Lung (tissue), 11 donors: ENCODE measurements at regions not wholly inside any gene's neighbourhood (a gene's known extent, or its start where the extent isn't known, plus 50 kb on each side); places are given as distances from the start of the nearest gene placed in this dataset.

ENCODE experiments used
- ATAC-seq: fragments of 200-7000 bp; cut with Tn5 transposase; one replicate; pipeline ENCODE4 v1.9.1; 2020; ENCODE audit warnings: moderate number of reproducible peaks; ENCODE audit not compliant: insufficient read depth, low FRiP score
- DNase-seq, 3 donors: peaks; one replicate each; pipeline ENCODE4 v3.0.0-alpha.2; 2013 to 2017
- H3K27ac ChIP-seq, 2 donors: one replicate each; pipeline ENCODE4 v1.5.1; 2013; ENCODE audit warnings: mild to moderate bottlenecking in 2 of 2, moderate library complexity in 2 of 2, control low read depth in 1 of 2, inconsistent platforms in 1 of 2, low read depth in 1 of 2, low read length in 1 of 2
- H3K27me3 ChIP-seq, 3 donors: one replicate each; pipeline ENCODE4 v1.5.1; 2013; ENCODE audit warnings: low read length in 2 of 3; ENCODE audit not compliant: control insufficient read depth in 3 of 3, insufficient read depth in 3 of 3
- H3K36me3 ChIP-seq, 4 donors: one replicate each; pipeline ENCODE4 v1.5.1; 2013; ENCODE audit warnings: low read length in 4 of 4, mild to moderate bottlenecking in 1 of 4, moderate library complexity in 1 of 4; ENCODE audit not compliant: control insufficient read depth in 4 of 4, insufficient read depth in 4 of 4
- H3K4me1 ChIP-seq, 5 donors: one replicate each; pipeline ENCODE4 v1.5.1; 2013; ENCODE audit warnings: low read length in 5 of 5, mild to moderate bottlenecking in 2 of 5, moderate library complexity in 1 of 5; ENCODE audit not compliant: control insufficient read depth in 5 of 5, insufficient read depth in 5 of 5
- H3K4me3 ChIP-seq: one replicate; pipeline ENCODE4 v1.5.1; 2013; ENCODE audit warnings: mild to moderate bottlenecking, control low read depth, moderate library complexity
- H3K9ac ChIP-seq, 2 donors: one replicate each; pipeline ENCODE4 v1.5.1; 2013; ENCODE audit warnings: low read length in 2 of 2, control low read depth in 1 of 2; ENCODE audit not compliant: insufficient read depth in 1 of 2
- H3K9me3 ChIP-seq, 4 donors: one replicate each; pipeline ENCODE4 v1.5.1; 2013; ENCODE audit warnings: low read length in 3 of 4, mild to moderate bottlenecking in 1 of 4, moderate library complexity in 1 of 4; ENCODE audit not compliant: control insufficient read depth in 4 of 4, insufficient read depth in 3 of 4
- whole genome bisulfite sequencing, 2 donors: extraction: QIAGEN DNeasy Blood & Tissue Kit; methylation state at CpG; one replicate each; pipeline ENCODE4 v1.1.7; 2013; 5-methylcytosine and 5-hydroxymethylcytosine counted together
- TF ChIP-seq, protein P1 (sequence below): IDR thresholded peaks from 2 replicates; pipeline ENCODE4 v1.5.1; 2012; ENCODE audit warnings: mild to moderate bottlenecking; ENCODE audit errors: control extremely low read depth, extremely low read depth
- donor health status: control.
- donor health status: control.
- donor health status: Bipolar disorder and iron deficiency.
- donor health status: healthy.
- donor health status: DM: yes; HTN: yes; CAD: no.

DNA sequence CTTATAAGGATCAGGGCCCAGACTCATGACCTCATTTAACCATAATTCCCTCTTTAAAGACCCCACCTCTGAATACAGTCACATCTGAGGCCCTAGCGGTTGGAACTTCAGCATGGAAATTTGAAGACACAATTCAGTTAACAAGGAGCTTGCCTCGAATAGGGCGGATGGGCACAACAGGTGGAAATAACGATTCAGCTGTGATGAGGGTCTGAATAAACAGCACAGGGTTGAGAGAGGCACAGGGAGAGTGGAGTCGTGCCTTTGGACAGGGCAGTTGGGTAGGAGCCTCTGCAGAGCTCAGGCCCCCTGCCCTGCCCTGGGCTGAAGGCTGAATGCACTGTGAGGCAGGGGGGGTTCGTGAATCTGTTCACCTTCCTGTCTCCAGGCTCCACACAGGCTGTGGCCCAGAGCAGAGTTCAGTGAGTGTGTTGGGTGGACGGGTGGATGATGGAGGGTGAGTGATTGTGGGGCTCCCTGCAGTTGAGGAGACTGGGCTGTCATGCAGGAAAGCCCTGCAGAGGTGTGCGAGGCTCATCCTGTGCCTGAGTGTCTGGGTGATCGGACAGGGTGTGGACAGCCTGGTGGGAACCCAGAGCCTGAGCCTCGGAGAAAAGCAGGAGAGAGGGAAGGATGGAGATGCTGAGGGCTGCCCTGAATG lies 243.1 kb downstream of the FOXD2 start:
- H3K9me3 ChIP-seq: no peaks in the 10 kb centered on the region
- H3K4me3 ChIP-seq: no peak overlapping the region
- no peak for ATAC-seq
- DNase-seq: no peak
- H3K27me3 ChIP-seq: no peaks in the 10 kb centered on the region
- H3K4me1 ChIP-seq: peaks cover 0 to 2% (median 0%) of the 10 kb centered on the region in 5 donors
- no peak overlapping the region for H3K27ac ChIP-seq
- TF ChIP-seq, protein P1, sequence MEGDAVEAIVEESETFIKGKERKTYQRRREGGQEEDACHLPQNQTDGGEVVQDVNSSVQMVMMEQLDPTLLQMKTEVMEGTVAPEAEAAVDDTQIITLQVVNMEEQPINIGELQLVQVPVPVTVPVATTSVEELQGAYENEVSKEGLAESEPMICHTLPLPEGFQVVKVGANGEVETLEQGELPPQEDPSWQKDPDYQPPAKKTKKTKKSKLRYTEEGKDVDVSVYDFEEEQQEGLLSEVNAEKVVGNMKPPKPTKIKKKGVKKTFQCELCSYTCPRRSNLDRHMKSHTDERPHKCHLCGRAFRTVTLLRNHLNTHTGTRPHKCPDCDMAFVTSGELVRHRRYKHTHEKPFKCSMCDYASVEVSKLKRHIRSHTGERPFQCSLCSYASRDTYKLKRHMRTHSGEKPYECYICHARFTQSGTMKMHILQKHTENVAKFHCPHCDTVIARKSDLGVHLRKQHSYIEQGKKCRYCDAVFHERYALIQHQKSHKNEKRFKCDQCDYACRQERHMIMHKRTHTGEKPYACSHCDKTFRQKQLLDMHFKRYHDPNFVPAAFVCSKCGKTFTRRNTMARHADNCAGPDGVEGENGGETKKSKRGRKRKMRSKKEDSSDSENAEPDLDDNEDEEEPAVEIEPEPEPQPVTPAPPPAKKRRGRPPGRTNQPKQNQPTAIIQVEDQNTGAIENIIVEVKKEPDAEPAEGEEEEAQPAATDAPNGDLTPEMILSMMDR: no peak
- WGBS, 2 donors: 89 to 91% methylated on average over 10 of the region's 10 CpGs
- no peaks in the 10 kb centered on the region for H3K36me3 ChIP-seq
- H3K9ac ChIP-seq: no peak overlapping the region

DNA sequence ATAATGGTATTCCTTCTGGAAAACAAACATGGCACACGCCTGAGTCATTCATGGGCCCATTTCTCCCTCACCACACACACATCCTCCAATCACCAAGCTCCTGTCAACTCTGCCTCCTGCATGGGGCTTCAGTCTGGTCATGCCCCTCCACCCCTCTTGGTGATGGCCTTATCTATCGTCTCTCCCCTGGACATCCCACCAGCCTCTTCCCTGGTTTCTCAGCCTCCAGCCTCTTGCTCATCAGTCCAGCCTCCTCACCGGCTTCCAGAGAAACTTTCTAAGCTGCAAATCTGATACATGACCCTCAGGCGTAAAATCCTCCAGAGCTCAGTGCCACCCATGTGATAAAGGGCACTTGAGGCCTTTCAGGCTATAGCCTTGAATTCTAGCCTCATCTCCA lies 243.9 kb downstream of the FOXD2 start:
- DNase-seq (no peak), ATAC-seq (no peak)
- Histone ChIP-seq H3K4me1 (peaks cover 0 to 2% (median 0%) of the 10 kb centered on the region in 5 donors), H3K9ac (no peak overlapping the region), H3K9me3 (no peaks in the 10 kb centered on the region), H3K36me3 (no peaks in the 10 kb centered on the region), H3K27ac (no peak overlapping the region), H3K4me3 (no peak overlapping the region), H3K27me3 (no peaks in the 10 kb centered on the region)
- TF ChIP-seq, protein P1: no peak
- WGBS, 2 donors: 91 to 93% methylated on average over 4 of the region's 4 CpGs

DNA sequence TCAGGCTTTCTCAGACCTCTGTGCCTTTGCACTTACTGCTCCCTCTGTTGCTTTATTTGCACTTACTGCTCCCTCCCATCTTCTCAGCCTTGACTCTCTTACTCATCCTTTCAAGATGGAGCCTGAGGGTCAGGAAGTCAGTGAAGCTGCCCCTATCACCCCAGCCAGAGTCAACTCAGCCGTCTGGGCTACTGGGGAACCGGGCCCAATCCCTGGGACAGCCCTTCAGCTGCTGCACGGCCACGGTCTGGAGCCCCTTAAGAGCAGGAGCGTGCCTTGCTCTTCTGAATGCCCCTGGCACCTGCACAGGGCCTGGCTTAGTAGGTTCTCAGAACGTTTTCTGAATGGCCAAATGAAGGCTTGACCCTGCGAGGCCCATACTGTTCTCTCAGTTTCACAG lies 244.4 kb downstream of the FOXD2 start:
- Histone ChIP-seq H3K9ac (no peak overlapping the region), H3K36me3 (no peaks in the 10 kb centered on the region), H3K27me3 (no peaks in the 10 kb centered on the region), H3K4me1 (peaks cover 0 to 2% (median 0%) of the 10 kb centered on the region in 5 donors), H3K27ac (no peak overlapping the region), H3K4me3 (no peak overlapping the region), H3K9me3 (no peaks in the 10 kb centered on the region)
- DNase-seq: no peak
- TF ChIP-seq, protein P1: no peak
- ATAC-seq: no peak
- 86 to 88% methylated on average over 7 of the region's 7 CpGs for WGBS, 2 donors
